NCI-H128 (cell line): ENCODE measurements at regions not wholly inside any gene's neighbourhood (a gene's known extent, or its start where the extent isn't known, plus 50 kb on each side); places are given as distances from the start of the nearest gene placed in this dataset.
"Not testable (repeated sequence)": the region's sequence is repeated elsewhere in the genome, so short reads cannot be mapped to it uniquely, and the experiment has no call there.

Experiments used
- DNase-seq: peaks from one replicate; lab custom pipeline; 2025; ENCODE audit not compliant: unreplicated experiment; lab: John Stamatoyannopoulos, UW

- not testable (repeated sequence) for DNase-seq
Observed at GRCh38 chr2:113386780-113387433, 50.6 kb upstream of the ZNG1B start.

- not testable (repeated sequence) for DNase-seq
Observed at GRCh38 chr2:113379621-113380020, 57.9 kb upstream of the ZNG1B start.

- no peak for DNase-seq
Observed at GRCh38 chr2:113376913-113377445, 60.5 kb upstream of the ZNG1B start.

GRCh38 chr2:113376253-113376912 lies 61.1 kb upstream of the ZNG1B start:
- no peak for DNase-seq

GRCh38 chr2:113374857-113375256 lies 62.6 kb upstream of the ZNG1B start:
- DNase-seq = not testable (repeated sequence)

DNA sequence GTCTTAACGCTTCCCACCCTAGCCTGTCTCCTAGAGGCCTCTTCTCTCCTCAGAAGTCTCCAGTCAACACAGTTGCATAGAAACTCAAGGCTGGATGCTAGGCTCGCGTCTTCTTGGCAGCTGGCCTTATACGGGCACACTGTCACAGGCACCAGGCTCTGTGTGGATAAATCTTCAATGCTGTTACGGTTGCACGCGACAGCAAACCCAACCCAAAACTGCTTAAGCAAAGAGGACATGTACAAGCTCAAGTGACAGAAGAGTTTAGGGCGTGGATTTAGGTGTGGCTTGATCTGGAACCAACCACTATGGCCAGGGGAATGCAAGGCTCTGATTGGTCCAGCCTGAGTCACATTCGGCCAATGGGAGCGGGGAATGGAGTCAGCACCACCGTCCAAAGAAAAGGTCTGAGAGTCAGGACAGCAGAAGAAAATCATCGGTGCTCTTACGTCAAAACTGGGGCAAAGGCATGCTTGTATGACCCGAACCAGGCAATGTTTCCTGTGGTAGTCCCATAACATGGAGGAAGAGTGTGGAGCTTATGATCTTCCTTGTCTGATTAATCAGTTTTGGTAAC lies 65.1 kb upstream of the ZNG1B start:
- DNase-seq = not testable (repeated sequence)

DNA sequence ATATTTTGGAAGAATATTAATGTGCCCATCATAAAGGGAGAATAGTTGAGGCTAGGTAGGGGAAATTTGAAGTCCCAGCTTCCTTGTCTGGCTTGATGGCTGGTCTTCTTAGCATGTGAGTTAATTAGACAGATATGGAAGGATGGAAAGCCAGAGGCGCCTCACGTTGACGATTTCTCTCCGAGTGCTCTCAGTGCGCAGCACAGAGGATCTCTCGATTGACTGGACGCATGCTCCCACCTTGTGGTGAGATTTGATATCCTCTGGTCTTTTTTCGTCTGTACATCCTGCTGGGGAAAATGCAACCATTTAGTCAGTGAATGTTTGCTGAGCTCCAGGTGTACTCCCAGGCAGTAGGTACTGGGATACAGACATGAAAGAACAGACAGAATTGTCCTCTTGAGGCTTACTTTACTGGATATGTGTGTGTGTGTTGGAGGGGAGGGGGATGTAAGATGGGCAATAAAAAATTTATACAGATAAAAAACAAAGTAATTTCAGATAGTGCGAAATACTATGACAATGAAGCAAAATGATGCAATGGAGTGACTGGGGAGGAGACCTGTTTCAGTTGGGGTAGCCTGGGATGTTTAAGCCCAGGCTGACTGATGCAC lies 66.9 kb upstream of the ZNG1B start:
- no peak for DNase-seq

DNA sequence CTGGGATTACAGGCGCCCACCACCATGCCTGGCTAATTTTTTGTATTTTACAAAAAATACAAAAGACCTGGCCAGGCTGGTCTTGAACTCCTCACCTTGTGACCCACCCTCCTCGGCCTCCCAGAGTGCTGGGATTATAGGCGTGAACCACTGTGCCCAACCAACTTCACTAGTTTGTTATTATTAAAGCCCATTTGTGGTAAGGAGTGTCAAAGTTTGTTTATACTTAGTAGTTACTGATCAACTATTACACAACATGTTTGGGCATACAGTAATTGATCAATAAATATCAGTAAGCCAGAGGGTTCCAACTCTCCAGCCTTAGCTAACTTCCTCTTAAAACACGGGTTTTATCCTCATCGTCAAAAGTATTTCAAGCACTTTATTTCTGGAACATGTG lies 67.5 kb upstream of the ZNG1B start:
- no peak for DNase-seq

GRCh38 chr2:113368581-113368980 lies 68.9 kb upstream of the ZNG1B start:
- DNase-seq = not testable (repeated sequence)

- DNase-seq = not testable (repeated sequence)
Observed at GRCh38 chr2:113366821-113367220, 70.7 kb upstream of the ZNG1B start.

DNA sequence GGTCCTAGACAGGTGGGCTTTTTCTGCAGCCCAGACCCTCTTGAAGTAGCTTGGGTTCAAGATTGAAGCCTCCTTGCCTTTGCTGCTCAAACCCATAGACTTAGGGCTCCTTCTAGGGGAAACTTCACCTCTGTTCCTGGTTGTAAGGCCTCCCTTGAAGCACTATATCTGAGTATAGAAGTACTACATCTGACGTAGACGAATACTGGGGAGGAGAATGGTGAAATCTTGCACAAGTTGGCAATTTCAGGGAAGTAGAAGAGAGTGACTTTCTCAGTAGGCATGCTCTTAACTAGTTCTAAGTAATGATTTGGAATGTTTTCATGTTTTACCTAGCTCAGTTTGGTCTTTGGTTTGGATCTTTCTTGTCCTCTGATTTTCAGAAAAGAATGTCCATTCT lies 71.7 kb upstream of the ZNG1B start:
- not testable (repeated sequence) for DNase-seq

DNA sequence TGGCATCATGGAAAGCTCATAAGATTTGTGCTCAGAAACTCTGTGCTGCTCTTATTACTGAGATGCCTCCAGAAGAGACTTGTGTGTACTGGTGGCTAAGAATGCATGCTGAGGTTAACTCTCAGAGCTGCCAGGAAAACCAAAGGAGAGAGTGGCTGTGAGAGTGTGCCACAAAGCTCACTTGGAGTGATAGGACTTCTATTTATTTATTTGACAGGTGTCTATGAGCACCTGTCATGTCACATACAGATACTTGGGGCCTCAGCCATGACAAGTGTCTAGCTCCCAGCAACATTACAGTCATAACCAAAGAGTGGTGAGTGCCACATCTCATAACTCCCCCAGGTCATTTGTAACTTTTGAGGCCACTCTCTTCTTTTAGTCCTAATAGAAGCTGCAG lies 72.2 kb upstream of the ZNG1B start:
- DNase-seq = not testable (repeated sequence)

GRCh38 chr2:113361051-113361450 lies 76.4 kb upstream of the ZNG1B start:
- DNase-seq = no peak

- no peak for DNase-seq
Observed at GRCh38 chr2:113357071-113357470, 78.3 kb upstream of the PAX8 start.

GRCh38 chr2:113356284-113356683 lies 77.6 kb upstream of the PAX8 start:
- DNase-seq = not testable (repeated sequence)

GRCh38 chr2:113355339-113356015 lies 76.8 kb upstream of the PAX8 start:
- DNase-seq = not testable (repeated sequence)

- DNase-seq = no peak
Observed at GRCh38 chr2:113351375-113352355, 72.9 kb upstream of the PAX8 start.

DNA sequence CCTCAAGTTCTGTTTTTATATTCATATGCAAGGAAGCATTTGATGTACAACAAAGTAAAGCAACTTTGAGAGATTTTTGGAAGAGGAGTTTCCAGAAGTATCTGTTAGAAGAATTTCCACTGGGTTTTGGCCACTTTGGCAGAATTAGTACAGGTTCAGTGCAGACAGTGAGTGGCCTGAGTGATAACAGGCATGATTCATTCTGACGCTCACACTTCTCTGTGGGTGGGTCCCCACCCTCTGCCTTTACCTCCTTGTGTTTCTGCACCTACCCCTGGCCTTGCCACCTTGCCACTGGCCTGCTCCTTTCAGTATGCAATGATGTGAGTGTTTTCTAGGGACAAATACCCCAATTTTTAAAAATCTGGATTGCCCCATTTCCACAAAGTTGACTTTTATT lies 65.1 kb upstream of the PAX8 start:
- DNase-seq = not testable (repeated sequence)

GRCh38 chr2:113342650-113343049 lies 63.9 kb upstream of the PAX8 start:
- DNase-seq = no peak

DNA sequence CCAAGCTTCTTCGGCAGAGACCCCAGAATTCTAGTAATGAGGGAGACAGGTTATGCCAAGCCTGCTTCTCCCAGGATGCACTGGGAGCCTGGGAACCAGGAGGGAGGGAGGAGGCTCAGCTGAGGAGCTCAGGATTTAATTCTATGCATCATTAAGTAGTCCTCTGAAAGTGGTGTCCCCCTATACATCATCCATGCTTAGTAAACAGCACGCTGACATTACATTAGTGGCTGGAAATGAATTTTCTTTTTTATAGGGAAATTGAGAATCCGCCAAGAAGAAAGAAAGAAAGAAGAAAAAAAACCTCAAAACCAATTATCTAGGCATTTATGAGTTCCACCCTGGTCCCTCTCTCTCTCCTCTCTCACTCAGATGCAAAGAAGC lies 63.1 kb upstream of the PAX8 start:
- not testable (repeated sequence) for DNase-seq
